Fibroblast of lung (primary cell): ENCODE measurements at regions not wholly inside any gene's neighbourhood (a gene's known extent, or its start where the extent isn't known, plus 50 kb on each side); places are given as distances from the start of the nearest gene placed in this dataset.

Source experiments
- EZH2 ChIP-seq: IDR thresholded peaks from 2 replicates; pipeline ENCODE4 v1.5.1; 2012; ENCODE audit warnings: low read length, control low read depth, mild to moderate bottlenecking; ENCODE audit errors: missing control alignments
- TF ChIP-seq, protein P1 (sequence below), 2 donors: IDR thresholded peaks in 1 of 2; conservative IDR thresholded peaks in 1 of 2; 1 replicate in 1 of 2; 2 replicates in 1 of 2; pipeline ENCODE4 v1.5.1; 2011 to 2012; ENCODE audit warnings: low read length in 2 of 2, control low read depth in 1 of 2, inconsistent platforms in 1 of 2, low read depth in 1 of 2, mild to moderate bottlenecking in 1 of 2

DNA sequence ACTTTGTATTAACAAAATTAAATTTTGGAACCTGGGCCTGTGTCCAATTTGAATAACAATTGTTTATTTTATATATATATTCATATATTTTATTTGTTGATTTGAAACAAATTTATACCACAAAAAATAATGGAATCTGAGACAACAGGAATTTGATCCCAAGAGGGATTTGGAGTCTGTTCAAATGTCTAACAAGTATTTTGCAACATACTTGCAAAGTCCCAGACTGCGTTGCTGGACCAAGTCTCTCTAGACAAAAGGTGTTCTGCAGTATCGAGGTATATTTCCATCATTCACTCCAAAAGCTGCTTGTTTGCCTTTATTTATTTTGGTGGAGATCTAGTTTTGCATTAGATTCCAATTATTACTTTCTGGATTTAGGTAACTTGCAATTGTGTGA, 68.7 kb upstream of the PTPRR start:
- TF ChIP-seq, protein P1, sequence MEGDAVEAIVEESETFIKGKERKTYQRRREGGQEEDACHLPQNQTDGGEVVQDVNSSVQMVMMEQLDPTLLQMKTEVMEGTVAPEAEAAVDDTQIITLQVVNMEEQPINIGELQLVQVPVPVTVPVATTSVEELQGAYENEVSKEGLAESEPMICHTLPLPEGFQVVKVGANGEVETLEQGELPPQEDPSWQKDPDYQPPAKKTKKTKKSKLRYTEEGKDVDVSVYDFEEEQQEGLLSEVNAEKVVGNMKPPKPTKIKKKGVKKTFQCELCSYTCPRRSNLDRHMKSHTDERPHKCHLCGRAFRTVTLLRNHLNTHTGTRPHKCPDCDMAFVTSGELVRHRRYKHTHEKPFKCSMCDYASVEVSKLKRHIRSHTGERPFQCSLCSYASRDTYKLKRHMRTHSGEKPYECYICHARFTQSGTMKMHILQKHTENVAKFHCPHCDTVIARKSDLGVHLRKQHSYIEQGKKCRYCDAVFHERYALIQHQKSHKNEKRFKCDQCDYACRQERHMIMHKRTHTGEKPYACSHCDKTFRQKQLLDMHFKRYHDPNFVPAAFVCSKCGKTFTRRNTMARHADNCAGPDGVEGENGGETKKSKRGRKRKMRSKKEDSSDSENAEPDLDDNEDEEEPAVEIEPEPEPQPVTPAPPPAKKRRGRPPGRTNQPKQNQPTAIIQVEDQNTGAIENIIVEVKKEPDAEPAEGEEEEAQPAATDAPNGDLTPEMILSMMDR (conservative IDR thresholded peaks at IDR 0.05 in 1 of 2, IDR thresholded peaks at IDR 0.05 in 1 of 2; ENCODE audit: low read depth in 1 of 2, low read length in 2 of 2) = no peak
- no peak for TF ChIP-seq EZH2
